HG03139 (cell line): ENCODE measurements at regions not wholly inside any gene's neighbourhood (a gene's known extent, or its start where the extent isn't known, plus 50 kb on each side); places are given as distances from the start of the nearest gene placed in this dataset.
"Not testable (repeated sequence)": the region's sequence is repeated elsewhere in the genome, so short reads cannot be mapped to it uniquely, and the experiment has no call there.

Experiments used
- ATAC-seq: cut with Tn5 transposase; IDR thresholded peaks from one replicate; pipeline ENCODE4 v1.9.1; 2021; ENCODE audit not compliant: unreplicated experiment

DNA sequence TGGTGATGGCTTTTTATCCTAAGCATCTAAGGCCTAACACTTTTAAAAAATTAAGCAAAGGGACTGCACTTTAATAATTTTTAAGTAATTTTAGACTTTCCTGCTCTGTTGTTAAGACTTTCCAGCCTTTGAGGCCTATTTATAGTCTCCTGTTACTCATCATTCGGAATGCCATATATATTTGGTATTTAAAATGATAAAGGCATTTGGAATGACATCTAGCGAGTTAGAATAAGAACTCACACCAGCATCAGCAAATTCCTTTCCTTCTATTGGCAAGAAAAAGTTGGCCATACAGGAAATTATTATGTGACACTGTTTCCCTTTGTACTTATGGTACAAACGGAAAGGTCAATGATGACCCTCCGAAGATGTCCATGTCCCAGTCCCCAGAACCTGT lies 88.1 kb upstream of the STMND1 start:
- no peak for ATAC-seq

DNA sequence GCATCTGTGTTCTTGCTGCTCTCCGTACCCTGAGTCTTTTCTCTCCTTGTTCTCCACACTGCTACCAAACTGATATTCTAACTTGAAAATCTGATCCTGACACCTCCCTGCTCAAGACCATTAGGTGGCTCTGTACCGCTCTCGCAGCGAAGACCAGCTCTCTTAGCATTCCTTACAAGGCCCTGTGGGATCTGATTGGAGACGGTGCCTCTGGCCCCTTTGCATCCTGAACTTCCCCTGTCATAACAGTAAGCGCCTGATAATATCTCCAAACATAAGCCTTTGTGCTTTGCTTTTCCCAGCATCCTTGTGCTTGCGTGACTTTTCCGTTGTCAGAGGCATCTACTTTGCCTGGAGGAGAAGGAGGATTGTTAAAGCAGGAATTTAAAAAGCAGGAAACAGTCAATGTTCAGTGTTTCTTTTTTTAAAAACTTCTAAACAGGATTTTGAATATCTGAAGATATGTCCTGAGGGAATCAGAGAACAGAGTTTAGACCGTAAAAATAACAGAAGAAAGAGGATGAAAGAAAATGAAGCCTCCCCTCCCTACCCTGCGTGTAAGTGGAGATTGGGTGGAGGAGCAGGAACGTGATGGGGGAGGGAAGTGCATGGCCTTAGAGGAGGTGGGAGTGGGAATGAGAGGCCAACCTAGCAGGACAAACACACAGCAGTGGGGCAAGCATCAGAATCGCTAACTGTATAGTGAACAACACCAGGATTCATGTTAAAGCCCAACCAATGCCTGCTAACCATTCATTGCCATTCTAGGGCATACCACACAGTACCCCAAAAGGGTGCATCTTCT lies 89.2 kb upstream of the STMND1 start:
- no peak for ATAC-seq

DNA sequence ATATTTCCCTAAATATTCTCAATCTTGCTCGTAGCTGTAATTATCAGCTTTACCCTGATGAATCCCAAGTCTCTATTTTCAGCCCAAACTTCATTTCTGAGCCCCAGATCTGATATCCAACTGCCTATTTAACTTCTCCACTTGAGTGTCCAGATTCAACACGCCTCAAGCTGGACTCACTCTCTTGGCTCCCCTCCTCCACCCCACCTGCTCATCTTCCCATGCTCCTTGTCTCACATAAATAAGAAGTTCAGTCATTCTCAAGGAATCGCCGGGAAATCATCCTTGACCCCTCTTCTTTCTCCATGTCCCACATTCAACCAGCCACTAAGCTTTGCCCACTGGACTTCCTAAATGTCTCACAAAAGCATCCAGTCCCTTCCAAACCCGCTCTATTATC lies 89.9 kb upstream of the STMND1 start:
- no peak for ATAC-seq

- ATAC-seq: no peak
These were observed 94.1 kb upstream of the STMND1 start for GRCh38 chr6:17007749-17008148.

DNA sequence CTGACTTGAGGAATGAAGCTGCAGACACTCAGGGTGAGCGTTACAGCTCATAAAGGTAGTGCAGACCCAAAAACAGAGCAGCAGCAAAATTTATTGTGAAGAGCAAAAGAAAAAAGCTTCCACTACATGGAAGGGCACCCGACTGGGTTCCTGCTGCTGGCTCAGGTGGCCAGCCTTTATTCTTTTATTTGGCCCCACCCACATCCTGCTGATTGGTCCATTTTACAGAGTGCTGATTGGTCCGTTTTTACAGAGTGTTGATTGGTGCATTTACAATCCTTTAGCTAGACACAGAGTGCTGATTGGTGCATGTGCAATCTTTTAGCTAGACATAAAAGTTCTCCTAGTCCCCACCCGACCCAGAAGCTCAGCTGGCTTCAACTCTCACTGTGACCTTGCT lies 95.3 kb upstream of the STMND1 start:
- ATAC-seq: no peak

DNA sequence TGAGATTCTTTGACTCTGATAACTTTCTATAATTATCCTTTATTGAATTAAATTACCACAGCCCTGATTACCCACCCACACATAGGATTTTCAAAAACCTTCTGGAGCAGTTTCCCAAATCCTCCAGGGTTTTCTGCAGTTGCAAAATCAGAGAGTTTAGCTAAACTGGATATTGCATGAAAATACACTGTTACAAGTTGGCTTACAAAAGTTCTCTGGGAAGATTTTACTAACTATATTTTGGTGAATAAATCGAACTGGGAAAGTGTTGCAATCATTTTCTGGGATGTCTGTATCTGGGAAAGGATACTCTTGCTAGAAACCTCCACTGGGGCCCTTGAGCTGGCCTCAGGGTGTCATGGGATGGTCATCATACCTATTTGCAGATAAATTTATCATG lies 97.6 kb upstream of the STMND1 start:
- no peak for ATAC-seq

DNA sequence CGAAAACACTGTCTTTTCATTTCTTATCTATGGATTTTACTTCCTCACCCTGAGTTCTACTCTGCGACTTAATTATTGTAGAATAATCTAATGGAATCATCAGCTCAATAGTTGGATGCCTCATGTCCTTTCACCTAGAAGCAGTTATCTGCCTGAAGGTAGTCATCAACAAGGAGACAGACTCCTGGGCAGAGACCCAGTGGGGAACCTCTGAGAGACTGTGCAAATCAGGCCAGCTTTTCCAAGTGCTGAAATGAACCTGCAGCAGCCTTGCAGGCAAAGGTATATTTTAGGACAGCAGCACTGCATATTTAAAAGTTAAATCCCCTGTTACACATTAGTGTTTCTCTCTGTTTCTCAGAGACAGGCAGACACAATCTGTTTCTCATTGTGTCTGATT lies 99.7 kb upstream of the STMND1 start:
- ATAC-seq: no peak

DNA sequence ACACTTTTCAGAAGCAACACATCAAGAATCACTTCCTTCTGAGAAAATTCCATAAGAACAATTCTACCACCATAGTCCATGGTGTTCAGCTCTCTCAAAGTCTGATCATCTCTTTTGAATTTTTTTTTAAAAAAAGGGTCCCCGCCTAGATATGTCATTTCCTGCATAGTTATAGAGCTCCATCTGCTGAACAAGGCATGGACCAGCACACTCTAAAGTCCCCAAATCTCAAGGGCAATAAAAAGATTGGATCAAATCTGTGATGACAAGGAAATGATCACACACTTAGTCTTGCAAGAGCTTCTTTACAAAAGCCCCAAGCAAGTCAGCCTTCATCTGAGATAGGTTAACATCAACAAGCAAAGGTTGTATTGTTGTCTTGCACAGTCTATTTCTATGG lies 100.7 kb upstream of the STMND1 start:
- ATAC-seq: no peak

- ATAC-seq: no peak
These were observed 102.1 kb upstream of the STMND1 start for GRCh38 chr6:16999491-17000436.

GRCh38 chr6:16998461-16998860 lies 103.4 kb upstream of the STMND1 start:
- ATAC-seq: no peak

GRCh38 chr6:16995511-16996250 lies 106.2 kb upstream of the STMND1 start:
- no peak for ATAC-seq

- ATAC-seq: no peak
These were observed 108.5 kb upstream of the STMND1 start for GRCh38 chr6:16993396-16993795.

DNA sequence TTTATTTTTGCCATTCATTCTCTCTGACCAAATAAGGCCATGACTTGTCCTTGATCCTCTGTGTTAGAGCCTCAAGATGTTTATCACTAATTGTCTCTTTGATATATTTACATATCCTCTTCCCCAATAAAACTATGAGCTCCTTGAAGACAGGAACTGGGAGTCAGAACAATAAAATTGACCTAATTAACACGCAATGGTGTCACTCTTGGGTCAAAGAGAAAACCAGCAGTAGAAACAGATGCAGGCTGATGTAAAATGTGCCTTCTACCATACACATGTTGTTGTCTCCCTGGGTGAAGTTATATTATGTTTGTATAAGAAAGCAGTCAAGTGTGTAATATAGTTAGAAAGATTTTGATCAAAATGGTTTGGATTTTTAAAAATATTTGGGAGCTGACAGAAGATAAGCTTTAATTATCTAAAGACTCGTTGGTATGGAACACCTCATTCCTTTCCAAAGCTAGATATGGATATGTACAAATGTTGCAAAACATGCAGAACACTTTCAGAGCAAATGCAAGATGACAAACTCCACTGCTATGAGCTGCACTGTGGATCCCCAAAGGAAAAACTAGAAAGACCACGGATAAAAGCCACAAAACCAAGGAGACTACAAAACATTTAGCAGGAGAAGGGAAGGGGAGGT lies 109.7 kb upstream of the STMND1 start:
- no peak for ATAC-seq

GRCh38 chr6:16989976-16990375 lies 111.9 kb upstream of the STMND1 start:
- not testable (repeated sequence) for ATAC-seq

- ATAC-seq: no peak
These were observed 112.5 kb upstream of the STMND1 start for GRCh38 chr6:16989382-16989781.

GRCh38 chr6:16987996-16988395 lies 113.9 kb upstream of the STMND1 start:
- ATAC-seq: no peak

DNA sequence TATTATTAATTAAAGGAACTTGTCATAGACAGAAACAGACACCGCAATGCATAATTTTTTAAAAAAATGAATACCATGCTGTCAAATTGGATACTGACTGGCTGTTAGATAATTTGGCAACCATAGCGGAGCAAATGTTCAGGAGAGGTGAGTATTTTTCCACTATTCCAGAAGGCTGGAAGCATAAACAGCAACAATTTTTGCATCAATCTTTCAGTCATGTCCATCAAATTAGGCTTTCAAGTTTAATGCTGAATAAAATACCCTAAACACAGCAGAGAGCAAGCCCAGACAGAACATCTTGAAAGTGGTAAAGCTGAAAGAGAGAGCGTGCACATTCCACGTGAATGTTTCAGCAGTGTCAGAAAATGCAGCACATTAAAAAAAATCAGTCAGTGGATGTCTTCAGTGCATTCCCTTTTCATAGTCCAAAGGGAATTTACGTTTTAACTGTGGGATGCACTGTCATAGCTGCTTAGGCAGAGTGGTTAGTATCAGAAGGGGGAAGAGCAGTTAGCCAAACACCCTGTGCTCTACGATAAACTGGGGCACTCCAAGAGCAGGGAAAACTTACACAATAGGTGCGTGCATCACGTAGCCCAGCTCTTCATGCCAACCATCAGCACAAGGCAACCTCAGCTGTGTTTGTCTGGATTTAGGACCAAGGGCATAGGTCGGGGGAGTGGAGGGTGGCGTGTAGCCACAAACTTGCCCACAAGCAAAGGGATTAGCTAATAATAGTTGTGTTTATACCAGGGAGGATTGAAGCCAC lies 116.2 kb upstream of the STMND1 start:
- no peak for ATAC-seq

DNA sequence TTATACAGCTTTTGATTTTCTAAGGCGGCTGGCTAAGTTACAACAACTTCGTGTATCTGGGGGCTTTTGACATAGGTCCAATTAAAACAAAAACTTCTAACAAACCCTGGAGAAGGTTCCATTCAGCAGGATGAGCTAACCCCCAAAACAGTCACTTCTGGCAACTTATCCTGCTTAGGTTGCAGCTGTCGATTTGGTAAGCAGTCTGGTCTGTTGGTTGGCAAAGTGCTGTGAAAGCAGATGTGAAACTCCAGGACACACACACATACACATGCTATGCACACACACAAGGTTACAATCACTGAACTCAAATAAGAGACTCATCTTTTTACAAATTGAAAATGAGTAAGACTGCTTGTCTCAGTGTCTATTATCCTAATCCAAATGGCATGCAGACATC lies 119.0 kb upstream of the STMND1 start:
- no peak for ATAC-seq

- no peak for ATAC-seq
These were observed 122.0 kb upstream of the STMND1 start for GRCh38 chr6:16979677-16980370.

- no peak for ATAC-seq
These were observed 123.2 kb upstream of the STMND1 start for GRCh38 chr6:16978686-16979085.
